HepG2 (cell line): ENCODE measurements at regions not wholly inside any gene's neighbourhood (a gene's known extent, or its start where the extent isn't known, plus 50 kb on each side); places are given as distances from the start of the nearest gene placed in this dataset.
A peak's percentile ranks its signal among the peaks of the same experiment; 100 is the strongest.

Source experiments
- ATAC-seq: fragments of 200-7000 bp; cut with Tn5 transposase; 3 replicates; pipeline ENCODE4 v1.9.1; 2020; ENCODE audit warnings: mild to moderate bottlenecking, moderate library complexity
- BruUV-seq: library from RNA; stranded (reverse); fragments of 400-500 nt; replicated peaks from 2 replicates; lab custom pipeline; 2021; lab: Mats Ljungman, UMichigan
- CTCF ChIA-PET: fragments of 300-600 bp; formaldehyde crosslinking; extraction: SDS; loops from one replicate; lab custom pipeline; 2021; ENCODE audit warnings: low total read pairs, inconsistent platforms, low intra/inter-chr PET ratio; lab: Yijun Ruan, JAX
- POLR2A ChIA-PET: fragments of 350-600 bp; sonication (Branson Sonifier 250); formaldehyde crosslinking; loops from one replicate; lab custom pipeline; 2020; ENCODE audit warnings: antibody characterized with exemption, inconsistent platforms; lab: Yijun Ruan, JAX
- DNase-seq: peaks from one replicate; pipeline ENCODE4 v3.0.0-alpha.2; 2015; ENCODE audit warnings: low spot score
- FAIRE-seq: peaks from 3 replicates; lab custom pipeline; 2011; peaks lifted over from hg19 to GRCh38; lab: Jason Lieb, UNC
- H2AFZ ChIP-seq: one replicate; pipeline ENCODE4 v1.6.1; 2011; ENCODE audit warnings: low read length, inconsistent platforms
- H3K27ac ChIP-seq: fragments of 300-600 bp; 3 replicates; pipeline ENCODE4 v1.8.0; 2011; ENCODE audit warnings: mixed run types, mild to moderate bottlenecking, mixed read lengths, low read length, inconsistent platforms; ENCODE audit not compliant: insufficient read depth; ENCODE audit errors: extremely low read length
- H3K27me3 ChIP-seq, 2 experiments: fragments of 200-600 bp in 1 of 2; 2 replicates in 1 of 2; 3 replicates in 1 of 2; pipeline versions ENCODE4 v1.6.0 to v1.8.0; 2011; ENCODE audit warnings: low read length in 2 of 2, mild to moderate bottlenecking in 2 of 2, moderate library complexity in 2 of 2, inconsistent platforms in 1 of 2; ENCODE audit not compliant: insufficient read depth in 2 of 2, control insufficient read depth in 1 of 2
- H3K36me3 ChIP-seq, 2 experiments: fragments of 200-600 bp in 1 of 2; replicated peaks in 1 of 2; 2 replicates in 1 of 2; 3 replicates in 1 of 2; pipeline versions ENCODE4 v1.5.1 to v1.8.0; 2011; ENCODE audit warnings: low read length in 2 of 2, inconsistent platforms in 1 of 2; ENCODE audit not compliant: insufficient read depth in 2 of 2, control insufficient read depth in 1 of 2
- H3K4me1 ChIP-seq: 2 replicates; pipeline ENCODE4 v1.5.1; 2012; ENCODE audit warnings: low read length, inconsistent platforms; ENCODE audit not compliant: insufficient read depth
- H3K4me2 ChIP-seq: 2 replicates; pipeline ENCODE4 v1.6.0; 2011; ENCODE audit warnings: low read depth, low read length, inconsistent platforms
- H3K4me3 ChIP-seq, 3 experiments: fragments of 200-600 bp in 1 of 3; sonication (generic), shearing (Covaris generic) in 1 of 3; replicated peaks in 1 of 3; 2 replicates each; pipeline ENCODE4 v1.5.1; 2011 to 2016; ENCODE audit warnings: low read length in 3 of 3, inconsistent platforms in 2 of 3, low read depth in 2 of 3, mild to moderate bottlenecking in 2 of 3, control low read depth in 1 of 3, mixed read lengths in 1 of 3; ENCODE audit not compliant: insufficient read depth in 1 of 3
- H3K79me2 ChIP-seq: one replicate; pipeline ENCODE4 v1.6.1; 2011; ENCODE audit warnings: low read length, inconsistent platforms; ENCODE audit not compliant: insufficient read depth
- H3K9ac ChIP-seq: 2 replicates; pipeline ENCODE4 v1.6.0; 2011; ENCODE audit warnings: mild to moderate bottlenecking, low read depth, low read length, inconsistent platforms; ENCODE audit not compliant: insufficient read depth
- H3K9me3 ChIP-seq: 2 replicates; pipeline ENCODE4 v1.5.1; 2012; ENCODE audit warnings: mild to moderate bottlenecking, low read length
- H4K20me1 ChIP-seq: 2 replicates; pipeline ENCODE4 v1.6.0; 2011; ENCODE audit warnings: inconsistent platforms, mild to moderate bottlenecking, low read length, moderate library complexity; ENCODE audit not compliant: insufficient read depth
- ELF3 ChIP-seq: IDR thresholded peaks from 2 replicates; pipeline ENCODE4 v1.6.1; 2016; ENCODE audit warnings: missing genetic modification reagents, missing compliant biosample characterization
- ELF4 ChIP-seq: sonication (generic); formaldehyde crosslinking; IDR thresholded peaks from 2 replicates; pipeline ENCODE4 v1.5.0; 2020; ENCODE audit warnings: missing genetic modification reagents, mild to moderate bottlenecking, moderate library complexity, borderline replicate concordance
- JUNB ChIP-seq: sonication (generic); formaldehyde crosslinking; IDR thresholded peaks from 2 replicates; pipeline ENCODE4 v1.8.0; 2022; ENCODE audit warnings: missing genetic modification reagents, mild to moderate bottlenecking, borderline replicate concordance
- MAFF ChIP-seq: IDR thresholded peaks from 2 replicates; pipeline ENCODE4 v1.6.1; 2011; ENCODE audit warnings: low read depth, low read length, improper control_type of control experiment
- MAFK ChIP-seq, 2 experiments: IDR thresholded peaks in 1 of 2; conservative IDR thresholded peaks in 1 of 2; 2 replicates each; pipeline ENCODE4 v1.6.1; 2011; ENCODE audit warnings: improper control_type of control experiment in 2 of 2, low read length in 2 of 2
- YEATS4 ChIP-seq: sonication (generic); formaldehyde crosslinking; IDR thresholded peaks from 2 replicates; pipeline ENCODE4 v1.4.0; 2020; ENCODE audit warnings: missing genetic modification reagents, borderline replicate concordance
- ZBTB3 ChIP-seq: sonication (generic); formaldehyde crosslinking; IDR thresholded peaks from 2 replicates; pipeline ENCODE4 v1.4.0; 2020; ENCODE audit warnings: low read depth, mild to moderate bottlenecking, moderate library complexity, missing genetic modification reagents, borderline replicate concordance
- ZFP82 ChIP-seq: sonication (generic); formaldehyde crosslinking; IDR thresholded peaks from 2 replicates; pipeline ENCODE4 v1.5.1; 2020; ENCODE audit warnings: mild to moderate bottlenecking, missing genetic modification reagents, borderline replicate concordance
- ZNF124 ChIP-seq: sonication (generic); formaldehyde crosslinking; IDR thresholded peaks from 2 replicates; pipeline ENCODE4 v1.4.0; 2020; ENCODE audit warnings: missing genetic modification reagents
- ZNF136 ChIP-seq: sonication (generic); formaldehyde crosslinking; IDR thresholded peaks from 2 replicates; pipeline ENCODE4 v1.8.1; 2022; ENCODE audit warnings: low read depth, mild to moderate bottlenecking, moderate library complexity, missing genetic modification reagents
- ZNF317 ChIP-seq: sonication (generic); formaldehyde crosslinking; IDR thresholded peaks from 2 replicates; pipeline ENCODE4 v1.5.0; 2020; ENCODE audit warnings: mild to moderate bottlenecking, missing genetic modification reagents
- WGBS: methylation state at CpG from one replicate; pipeline ENCODE4 v1.1.6; 2017; ENCODE audit warnings: low lambda C conversion rate; 5-methylcytosine and 5-hydroxymethylcytosine counted together
- in situ Hi-C: cut with HindIII; loops from 2 replicates; pipeline ENCODE4 v1.10.0; 2017; ENCODE audit warnings: low pct_unique_long_range_greater_than_20kb; ENCODE audit not compliant: extremely low pct_ligation_motif_present
- intact Hi-C: fragments of 100-400 bp; cut with micrococcal nuclease; formaldehyde crosslinking; loops from one replicate; pipeline ENCODE4 v1.10.0; 2022; ENCODE audit not compliant: unreplicated experiment

DNA sequence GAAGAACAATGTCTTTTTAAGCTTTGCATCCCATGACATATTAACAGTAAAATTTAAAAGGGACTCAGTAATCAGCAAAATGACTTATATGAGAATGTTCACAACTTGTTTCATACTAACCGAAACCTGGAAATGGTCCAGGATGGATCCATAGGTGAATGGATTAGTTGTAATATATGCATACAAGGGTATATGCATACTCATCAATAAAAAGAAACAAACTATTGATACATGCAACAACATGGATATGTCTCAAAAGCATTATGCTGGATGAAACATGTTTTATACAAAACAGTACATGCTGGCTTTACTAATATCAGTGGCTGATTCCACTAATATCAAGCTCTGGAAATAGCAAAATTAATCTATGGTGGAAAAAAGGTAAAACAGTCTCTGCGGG is 108.5 kb upstream of the HIVEP1 start:
- ATAC-seq = no peak
- no peak for FAIRE-seq
- no TSS peak for BruUV-seq
- TF ChIP-seq ELF3 (CRISPR knock-in tag) (no peak), MAFK (conservative IDR thresholded peaks at IDR 0.05 in 1 of 2, IDR thresholded peaks at IDR 0.05 in 1 of 2; ENCODE audit: low read length in 2 of 2) (peak in 1 of 2 experiments; percentile 64; a peak in 3 of 4 replicates), MAFF (peak; percentile 63)
- Histone ChIP-seq H3K79me2 (no peaks in the 10 kb centered on the region), H3K9me3 (no peaks in the 10 kb centered on the region), H3K9ac (no peak overlapping the region), H3K4me1 (no peaks in the 10 kb centered on the region), H3K4me3 (no peak overlapping the region), H3K36me3 (no peaks in the 10 kb centered on the region), H3K4me2 (no peak overlapping the region), H2AFZ (no peak overlapping the region), H4K20me1 (no peaks in the 10 kb centered on the region), H3K27ac (no peak overlapping the region), H3K27me3 (no peaks in the 10 kb centered on the region)
- POLR2A ChIA-PET = no interaction called here
- intact Hi-C loops (no loop called here), in situ Hi-C loops (no loop called here)
- CTCF ChIA-PET = no interaction called here
- 29% methylated on average over 2 of the region's 2 CpGs for WGBS
- no peak for DNase-seq

GRCh38 chr6:11902527-11902926 is 109.6 kb upstream of the HIVEP1 start:
- no peaks in the 10 kb centered on the region for H3K27me3 ChIP-seq
- no peak overlapping the region for H2AFZ ChIP-seq
- H3K4me2 ChIP-seq = no peak overlapping the region
- intact Hi-C loops (no loop called here), in situ Hi-C loops (no loop called here)
- FAIRE-seq = no peak
- ChIA-PET POLR2A (no interaction called here), CTCF (no interaction called here)
- no peaks in the 10 kb centered on the region for H4K20me1 ChIP-seq
- TF ChIP-seq ZNF136 (CRISPR knock-in tag) (no peak), YEATS4 (CRISPR knock-in tag) (no peak), ZFP82 (CRISPR knock-in tag) (no peak), ZBTB3 (CRISPR knock-in tag) (no peak), ZNF124 (CRISPR knock-in tag) (no peak), JUNB (CRISPR knock-in tag) (no peak), ELF4 (CRISPR knock-in tag) (no peak), ZNF317 (CRISPR knock-in tag) (no peak)
- H3K9ac ChIP-seq = no peak overlapping the region
- H3K4me1 ChIP-seq = no peaks in the 10 kb centered on the region
- H3K9me3 ChIP-seq = no peaks in the 10 kb centered on the region
- no peak overlapping the region for H3K4me3 ChIP-seq
- DNase-seq = no peak
- no peaks in the 10 kb centered on the region for H3K79me2 ChIP-seq
- H3K36me3 ChIP-seq = no peaks in the 10 kb centered on the region
- H3K27ac ChIP-seq = no peak overlapping the region
- ATAC-seq = no peak
- BruUV-seq = no TSS peak
- 25% methylated on average over 2 of the region's 2 CpGs for WGBS
